OCI-LY3 (cell line): ENCODE measurements at regions not wholly inside any gene's neighbourhood (a gene's known extent, or its start where the extent isn't known, plus 50 kb on each side); places are given as distances from the start of the nearest gene placed in this dataset.

ENCODE experiments used
- EZH2phosphoT487 ChIP-seq: fragments of 200-600 bp; shearing (Covaris generic); IDR thresholded peaks from 2 replicates; pipeline ENCODE4 v1.6.1; 2018; ENCODE audit warnings: antibody characterized with exemption, mixed run types, low read depth
- TF ChIP-seq, protein P1 (sequence below): fragments of 200-600, 300-600 bp; sonication (generic); IDR thresholded peaks from 2 replicates; pipeline ENCODE4 v1.5.1; 2014; ENCODE audit warnings: antibody characterized with exemption, low read length, low read depth

DNA sequence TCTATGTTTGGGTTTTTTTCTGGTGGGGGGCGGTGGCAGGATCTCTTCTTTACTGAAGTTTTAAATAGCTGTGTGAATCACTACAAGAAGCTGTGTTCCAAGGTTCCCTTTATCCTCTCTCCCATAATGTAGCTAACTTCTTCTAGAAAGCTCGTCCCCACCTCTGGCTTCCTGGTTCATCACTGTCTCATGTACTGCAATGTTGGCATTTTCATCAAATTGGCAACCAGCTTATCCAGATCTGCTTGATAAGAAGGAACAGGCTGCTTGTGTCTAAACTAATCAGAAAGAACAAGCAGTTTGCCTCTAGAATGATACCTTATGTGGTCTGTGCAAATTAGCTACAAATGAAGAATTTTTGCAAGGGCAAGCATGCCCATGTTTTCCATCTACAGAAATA lies 130.8 kb downstream of the WT1 start:
- TF ChIP-seq, protein P1, sequence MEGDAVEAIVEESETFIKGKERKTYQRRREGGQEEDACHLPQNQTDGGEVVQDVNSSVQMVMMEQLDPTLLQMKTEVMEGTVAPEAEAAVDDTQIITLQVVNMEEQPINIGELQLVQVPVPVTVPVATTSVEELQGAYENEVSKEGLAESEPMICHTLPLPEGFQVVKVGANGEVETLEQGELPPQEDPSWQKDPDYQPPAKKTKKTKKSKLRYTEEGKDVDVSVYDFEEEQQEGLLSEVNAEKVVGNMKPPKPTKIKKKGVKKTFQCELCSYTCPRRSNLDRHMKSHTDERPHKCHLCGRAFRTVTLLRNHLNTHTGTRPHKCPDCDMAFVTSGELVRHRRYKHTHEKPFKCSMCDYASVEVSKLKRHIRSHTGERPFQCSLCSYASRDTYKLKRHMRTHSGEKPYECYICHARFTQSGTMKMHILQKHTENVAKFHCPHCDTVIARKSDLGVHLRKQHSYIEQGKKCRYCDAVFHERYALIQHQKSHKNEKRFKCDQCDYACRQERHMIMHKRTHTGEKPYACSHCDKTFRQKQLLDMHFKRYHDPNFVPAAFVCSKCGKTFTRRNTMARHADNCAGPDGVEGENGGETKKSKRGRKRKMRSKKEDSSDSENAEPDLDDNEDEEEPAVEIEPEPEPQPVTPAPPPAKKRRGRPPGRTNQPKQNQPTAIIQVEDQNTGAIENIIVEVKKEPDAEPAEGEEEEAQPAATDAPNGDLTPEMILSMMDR, result no peak
- TF ChIP-seq EZH2phosphoT487, result no peak
